ENCODE measurements at regions not wholly inside any gene's neighbourhood (a gene's known extent, or its start where the extent isn't known, plus 50 kb on each side); places are given as distances from the start of the nearest gene placed in this dataset.

GRCh38 chr6:93474733-93475179 lies 55.4 kb upstream of the EPHA7 start:
- no peak for DNase-seq

GRCh38 chr6:93471281-93471680 lies 51.9 kb upstream of the EPHA7 start:
- no peak for DNase-seq

Measured in SW 1271 (cell line).